Islet of Langerhans (tissue), 1 donor: ENCODE measurements at regions not wholly inside any gene's neighbourhood (a gene's known extent, or its start where the extent isn't known, plus 50 kb on each side); places are given as distances from the start of the nearest gene placed in this dataset.

ENCODE experiments used
- FAIRE-seq: peaks from one replicate; lab custom pipeline; 2011; peaks lifted over from hg19 to GRCh38; lab: Jason Lieb, UNC

GRCh38 chr22:48394787-48395186 is 1432.9 kb downstream of the BRD1 start:
- FAIRE-seq = no peak

GRCh38 chr22:48393885-48394284 is 1433.8 kb downstream of the BRD1 start:
- no peak for FAIRE-seq

GRCh38 chr22:48393041-48393370 is 1434.7 kb downstream of the BRD1 start:
- no peak for FAIRE-seq

- no peak for FAIRE-seq
Measured at GRCh38 chr22:48391820-48392219, 1435.9 kb downstream of the BRD1 start.

- FAIRE-seq = no peak
Measured at GRCh38 chr22:48391171-48391711, 1436.4 kb downstream of the BRD1 start.

GRCh38 chr22:48389916-48390315 is 1437.8 kb downstream of the BRD1 start:
- FAIRE-seq = no peak

- FAIRE-seq = no peak
Measured at GRCh38 chr22:48382197-48382596, 1445.5 kb downstream of the BRD1 start.

GRCh38 chr22:48380016-48380665 is 1447.5 kb downstream of the BRD1 start:
- no peak for FAIRE-seq

GRCh38 chr22:48379371-48379770 is 1448.3 kb downstream of the BRD1 start:
- FAIRE-seq = no peak

DNA sequence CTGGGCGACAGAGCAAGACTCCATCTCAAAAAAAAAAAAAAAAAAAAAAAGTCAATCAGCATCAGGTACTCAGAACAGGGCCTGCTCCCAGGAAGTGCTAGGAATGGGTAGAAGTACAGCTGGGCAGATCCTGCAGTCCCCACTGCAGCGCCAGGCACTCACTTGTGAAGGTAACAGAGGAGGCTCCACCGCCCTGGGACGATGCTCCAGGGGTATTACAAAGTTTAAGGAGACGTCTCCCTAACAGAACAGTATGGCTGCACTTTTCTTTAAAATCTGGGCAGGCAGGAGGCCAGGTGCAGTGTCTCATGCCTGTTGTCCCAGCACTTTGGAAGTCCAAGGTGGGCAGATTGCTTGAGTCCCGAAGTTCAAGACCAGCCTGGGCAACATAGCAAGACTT is 1449.0 kb downstream of the BRD1 start:
- FAIRE-seq = no peak

DNA sequence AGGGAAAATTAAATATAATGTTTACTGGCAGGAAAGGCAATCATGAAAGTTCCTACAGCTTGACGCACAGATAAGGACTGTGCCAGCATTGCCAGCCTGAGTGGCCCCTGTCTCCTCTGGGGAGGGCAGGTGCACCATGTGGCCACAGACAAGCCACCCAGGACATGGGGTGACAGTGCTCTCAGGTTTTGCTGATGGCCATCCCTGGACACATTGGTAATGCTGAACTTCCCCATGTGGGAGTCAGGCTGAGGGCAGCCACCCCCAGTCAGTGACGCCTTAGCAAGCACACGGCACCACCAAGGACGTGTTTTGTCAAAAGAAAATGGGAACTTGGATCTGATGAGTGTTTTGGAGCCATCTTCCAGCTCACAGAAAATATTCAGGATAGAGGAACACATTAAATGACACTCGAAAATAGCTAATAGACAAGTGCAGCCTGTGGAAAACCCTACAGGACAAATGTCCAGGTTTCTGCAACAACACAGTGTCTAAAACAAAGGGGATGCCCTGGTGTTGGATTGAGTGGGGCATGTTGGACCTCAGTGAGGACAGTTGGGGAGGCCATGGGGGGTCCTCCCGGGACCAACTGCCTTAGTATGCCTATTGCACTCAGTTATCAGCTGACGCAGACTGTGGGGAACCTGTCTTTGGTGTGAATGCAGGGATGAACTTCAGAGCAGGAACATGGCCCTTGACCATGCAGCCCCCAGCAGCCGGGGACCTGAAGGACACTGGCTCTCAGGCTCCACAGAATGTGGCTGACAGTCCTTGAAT is 1450.5 kb downstream of the BRD1 start:
- no peak for FAIRE-seq

DNA sequence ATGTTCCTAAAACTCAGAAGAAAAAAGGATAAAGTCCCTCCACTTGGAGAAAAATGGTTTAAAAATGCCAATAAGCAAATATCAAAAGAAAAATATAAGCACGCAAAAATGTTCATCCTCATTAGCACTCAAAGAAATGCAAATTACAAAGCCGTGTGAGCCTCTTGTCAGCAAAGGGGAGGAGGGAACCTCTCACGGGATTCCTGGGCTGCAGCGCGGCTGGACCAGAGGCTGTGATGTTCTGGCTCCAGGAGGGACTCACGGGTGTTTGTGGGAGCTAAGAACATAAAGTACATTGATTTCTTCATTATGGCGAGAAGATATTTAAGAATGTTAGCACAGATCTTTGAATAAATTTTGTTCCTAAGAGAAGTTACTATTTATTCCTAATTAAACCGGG is 1451.2 kb downstream of the BRD1 start:
- no peak for FAIRE-seq

GRCh38 chr22:48373626-48374173 is 1454.0 kb downstream of the BRD1 start:
- no peak for FAIRE-seq

GRCh38 chr22:48372390-48372789 is 1455.3 kb downstream of the BRD1 start:
- FAIRE-seq = no peak

DNA sequence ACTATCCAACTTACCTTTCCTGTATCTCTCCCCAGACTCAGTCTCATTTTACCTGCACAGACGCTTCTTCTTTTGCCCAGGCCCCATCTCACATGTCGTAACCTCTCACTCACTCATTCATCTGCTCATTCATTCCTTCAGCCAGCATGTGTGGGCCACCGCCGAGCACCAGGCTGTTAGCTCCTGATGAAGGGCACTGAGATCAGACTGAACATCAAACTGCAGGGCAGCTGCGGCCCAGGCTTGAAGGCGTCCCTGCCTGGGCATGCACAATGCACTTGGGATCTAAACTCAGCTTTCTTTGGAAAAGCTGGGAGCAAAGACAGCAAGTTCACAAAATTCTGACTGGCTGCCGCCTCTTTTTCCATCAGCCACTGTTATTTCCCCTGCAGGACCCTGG is 1456.3 kb downstream of the BRD1 start:
- FAIRE-seq = no peak

DNA sequence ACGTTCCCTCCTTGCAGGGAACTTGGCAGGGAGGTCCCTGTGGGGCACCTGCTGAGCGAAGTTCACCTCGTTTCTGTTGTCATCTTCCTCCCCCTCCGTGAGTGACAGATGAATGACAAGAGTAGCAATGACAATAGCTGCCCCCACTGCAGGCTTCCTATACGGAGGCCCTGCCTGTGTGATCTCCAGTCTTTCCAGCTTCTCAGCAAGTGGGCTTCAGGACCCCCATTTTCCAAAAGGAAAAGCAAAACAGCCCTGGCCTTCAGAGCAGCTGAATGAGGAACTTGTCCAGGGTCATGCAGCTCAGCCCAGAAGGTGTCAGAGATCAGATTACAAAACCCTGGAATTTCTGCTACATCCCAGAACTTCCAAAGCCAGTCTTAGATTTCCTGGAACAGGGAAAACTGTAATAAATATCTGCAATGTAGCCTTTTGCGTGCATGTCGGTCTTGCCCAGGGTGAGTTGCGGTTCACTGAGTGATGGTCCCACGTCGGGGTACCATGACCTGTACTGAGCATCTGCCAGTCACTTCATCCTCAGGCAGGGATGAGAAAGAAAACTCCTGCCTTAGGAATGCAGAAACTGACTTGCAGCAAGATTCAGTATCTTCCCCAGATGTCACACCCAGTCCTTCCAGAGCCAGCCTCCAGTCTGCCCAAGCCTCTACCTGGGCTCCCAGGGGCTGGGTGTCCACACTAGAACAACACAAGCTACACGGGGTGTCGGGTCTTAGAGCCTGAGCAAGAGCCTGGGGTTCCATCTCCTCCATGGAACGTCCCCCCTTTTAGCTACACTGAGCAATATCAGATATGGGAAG is 1457.0 kb downstream of the BRD1 start:
- no peak for FAIRE-seq

GRCh38 chr22:48369789-48370507 is 1457.7 kb downstream of the BRD1 start:
- no peak for FAIRE-seq

GRCh38 chr22:48368975-48369525 is 1458.6 kb downstream of the BRD1 start:
- no peak for FAIRE-seq

DNA sequence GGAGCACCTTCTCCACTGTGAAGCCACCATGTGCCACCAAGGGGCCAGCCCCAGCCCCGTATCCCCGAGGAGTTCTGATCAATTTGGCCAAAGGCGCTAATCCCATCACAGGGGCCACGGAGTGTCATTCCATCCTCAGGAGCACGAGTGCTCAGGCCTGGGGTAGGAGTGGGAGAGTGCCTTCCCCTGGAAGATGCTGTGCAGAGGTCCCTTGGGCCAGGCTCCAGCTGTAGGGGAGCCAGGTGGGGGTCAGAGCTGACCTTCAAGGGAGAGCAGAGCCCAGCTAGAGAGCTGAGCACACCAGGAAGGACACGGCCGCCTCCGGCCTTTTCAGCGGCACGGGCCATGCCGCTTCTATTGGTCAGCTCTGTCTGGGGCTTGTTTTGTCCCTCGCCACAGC is 1459.9 kb downstream of the BRD1 start:
- FAIRE-seq = no peak

DNA sequence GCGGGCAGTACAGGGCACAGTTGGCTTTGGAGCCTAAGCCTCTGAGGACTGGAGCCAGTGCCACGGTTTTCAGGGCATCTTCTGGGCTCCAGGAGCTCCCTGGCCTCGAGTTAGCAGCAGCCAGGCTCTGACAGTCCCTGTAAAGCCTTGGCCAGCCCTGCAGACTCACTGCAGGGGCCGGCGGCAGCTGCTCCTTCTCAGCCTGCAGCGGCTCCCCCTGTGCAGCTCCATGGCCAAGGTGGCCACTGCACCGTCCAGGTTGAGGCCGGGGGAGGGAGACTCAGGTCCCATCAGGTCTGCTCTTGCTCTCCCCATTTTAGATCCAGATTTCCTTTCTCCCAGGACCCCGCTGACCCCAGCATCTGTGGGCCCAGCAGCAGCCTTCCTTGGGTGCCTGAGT is 1461.1 kb downstream of the BRD1 start:
- FAIRE-seq = no peak

- FAIRE-seq = no peak
Measured at GRCh38 chr22:48366056-48366455, 1461.6 kb downstream of the BRD1 start.

DNA sequence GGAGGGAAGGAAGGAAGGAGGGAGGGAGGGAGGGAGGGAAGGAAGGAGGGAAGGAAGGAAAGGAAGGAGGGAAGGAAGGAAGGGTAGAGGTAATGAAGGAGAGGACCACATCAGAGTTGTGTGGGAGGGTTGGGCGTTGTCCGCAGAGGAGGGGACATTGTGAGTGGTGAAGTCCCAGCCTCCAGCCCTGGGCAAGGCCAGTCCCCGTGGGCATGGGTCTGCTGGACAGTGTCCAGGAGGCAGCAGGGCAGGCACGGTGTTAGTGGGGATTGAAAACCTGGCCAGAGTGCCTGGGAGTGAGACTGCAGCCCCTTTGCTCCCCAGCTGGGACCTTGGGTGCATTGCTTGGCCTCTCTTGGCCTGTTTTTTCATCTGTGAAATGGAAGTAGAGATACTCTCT is 1462.3 kb downstream of the BRD1 start:
- no peak for FAIRE-seq
